ENCODE measurements at regions not wholly inside any gene's neighbourhood (a gene's known extent, or its start where the extent isn't known, plus 50 kb on each side); places are given as distances from the start of the nearest gene placed in this dataset.

GRCh38 chr9:75798505-75798904, 92.0 kb upstream of the PCSK5 start:
- H3K9me3 ChIP-seq = no peaks in the 10 kb centered on the region
- ChIA-PET CTCF (no interaction called here), POLR2A (no interaction called here)
- WGBS (ENCODE audit: low lambda C conversion rate) = 10% methylated on average over 1 of the region's 1 CpG
- no peaks in the 10 kb centered on the region for H3F3A ChIP-seq (replicated peaks; ENCODE audit: insufficient read depth)
- no peaks in the 10 kb centered on the region for H3K4me1 ChIP-seq (ENCODE audit: control insufficient read depth in 1 of 2, insufficient read depth in 2 of 2, low read depth in 1 of 2, low read length in 1 of 2)
- H3K36me3 ChIP-seq (replicated peaks in 1 of 2; ENCODE audit: control insufficient read depth in 1 of 2, insufficient read depth in 2 of 2, low read length in 1 of 2) = no peaks in the 10 kb centered on the region
- no peak overlapping the region for H3K27ac ChIP-seq (ENCODE audit: low read depth in 2 of 2, low read length in 1 of 2)
- no peaks in the 10 kb centered on the region for H3K79me2 ChIP-seq (ENCODE audit: insufficient read depth)
- H3K4me2 ChIP-seq = no peak overlapping the region
- TF ChIP-seq EP300 (IDR thresholded peaks at IDR 0.05; ENCODE audit: borderline replicate concordance in 1 of 2, low read depth in 1 of 2, low read length in 1 of 2) (no peak), MXI1 (IDR thresholded peaks at IDR 0.05; ENCODE audit: low read depth, low read length) (no peak), GABPA (IDR thresholded peaks at IDR 0.05; ENCODE audit: low read depth) (no peak), CHD2 (IDR thresholded peaks at IDR 0.05; ENCODE audit: low read length, partially characterized antibody) (no peak), RFX5 (IDR thresholded peaks at IDR 0.05; ENCODE audit: low read length) (no peak), ELF1 (IDR thresholded peaks at IDR 0.05) (no peak), RAD21 (IDR thresholded peaks at IDR 0.05; ENCODE audit: low read length) (no peak), NRF1 (IDR thresholded peaks at IDR 0.05; ENCODE audit: low read depth, low read length) (no peak), RXRA (IDR thresholded peaks at IDR 0.05; ENCODE audit: borderline replicate concordance, low read depth) (no peak), EZH2phosphoT487 (IDR thresholded peaks at IDR 0.05; ENCODE audit: borderline replicate concordance, low read depth) (no peak), MEF2A (IDR thresholded peaks at IDR 0.05; ENCODE audit: borderline replicate concordance, low read depth) (no peak), RCOR1 (IDR thresholded peaks at IDR 0.05; ENCODE audit: low read length) (no peak)
- TF ChIP-seq, protein P1, sequence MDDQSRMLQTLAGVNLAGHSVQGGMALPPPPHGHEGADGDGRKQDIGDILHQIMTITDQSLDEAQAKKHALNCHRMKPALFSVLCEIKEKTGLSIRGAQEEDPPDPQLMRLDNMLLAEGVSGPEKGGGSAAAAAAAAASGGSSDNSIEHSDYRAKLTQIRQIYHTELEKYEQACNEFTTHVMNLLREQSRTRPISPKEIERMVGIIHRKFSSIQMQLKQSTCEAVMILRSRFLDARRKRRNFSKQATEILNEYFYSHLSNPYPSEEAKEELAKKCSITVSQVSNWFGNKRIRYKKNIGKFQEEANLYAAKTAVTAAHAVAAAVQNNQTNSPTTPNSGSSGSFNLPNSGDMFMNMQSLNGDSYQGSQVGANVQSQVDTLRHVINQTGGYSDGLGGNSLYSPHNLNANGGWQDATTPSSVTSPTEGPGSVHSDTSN (IDR thresholded peaks at IDR 0.05) = no peak
- no peak overlapping the region for H2AFZ ChIP-seq (ENCODE audit: low read depth)
- no peaks in the 10 kb centered on the region for H3K9me2 ChIP-seq
- H3K4me3 ChIP-seq (ENCODE audit: low read depth in 2 of 2, low read length in 1 of 2) = no peak overlapping the region
- DNase-seq = no peak
- H4K20me1 ChIP-seq (ENCODE audit: insufficient read depth) = no peaks in the 10 kb centered on the region
- H3K27me3 ChIP-seq (ENCODE audit: insufficient read depth) = no peaks in the 10 kb centered on the region
- no peak overlapping the region for H3K9ac ChIP-seq

DNA sequence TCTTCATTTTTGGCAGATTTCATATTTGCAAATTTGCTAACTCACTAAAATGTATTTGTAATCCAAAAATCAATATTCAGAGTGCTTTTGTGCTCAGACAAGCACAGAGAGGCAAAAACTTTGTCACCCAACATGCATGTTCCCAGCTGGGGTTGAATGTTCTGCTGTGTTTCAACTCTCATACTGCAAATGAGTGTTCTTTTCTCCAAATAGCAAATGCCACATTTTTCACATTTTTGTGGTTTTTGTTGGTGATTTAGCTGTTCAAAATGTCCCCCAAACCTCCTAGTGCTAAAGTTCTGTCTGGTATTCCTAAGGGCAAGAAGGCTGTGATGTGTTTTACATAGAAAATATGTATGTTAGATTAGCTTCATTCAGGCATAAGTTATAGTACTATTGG, 87.3 kb upstream of the PCSK5 start:
- no peak overlapping the region for H2AFZ ChIP-seq (ENCODE audit: low read depth)
- H4K20me1 ChIP-seq (ENCODE audit: insufficient read depth) = no peaks in the 10 kb centered on the region
- no peaks in the 10 kb centered on the region for H3K9me2 ChIP-seq
- no peaks in the 10 kb centered on the region for H3F3A ChIP-seq (replicated peaks; ENCODE audit: insufficient read depth)
- no peak overlapping the region for H3K4me2 ChIP-seq
- H3K9me3 ChIP-seq = no peaks in the 10 kb centered on the region
- ChIA-PET POLR2A (no interaction called here), CTCF (no interaction called here)
- no peaks in the 10 kb centered on the region for H3K36me3 ChIP-seq (replicated peaks in 1 of 2; ENCODE audit: control insufficient read depth in 1 of 2, insufficient read depth in 2 of 2, low read length in 1 of 2)
- no peak overlapping the region for H3K27ac ChIP-seq (ENCODE audit: low read depth in 2 of 2, low read length in 1 of 2)
- no peaks in the 10 kb centered on the region for H3K79me2 ChIP-seq (ENCODE audit: insufficient read depth)
- no peaks in the 10 kb centered on the region for H3K27me3 ChIP-seq (ENCODE audit: insufficient read depth)
- no peaks in the 10 kb centered on the region for H3K4me1 ChIP-seq (ENCODE audit: control insufficient read depth in 1 of 2, insufficient read depth in 2 of 2, low read depth in 1 of 2, low read length in 1 of 2)
- no peak overlapping the region for H3K4me3 ChIP-seq (ENCODE audit: low read depth in 2 of 2, low read length in 1 of 2)
- no peak for DNase-seq
- no peak for TF ChIP-seq MAX (IDR thresholded peaks at IDR 0.05; ENCODE audit: low read depth)
- TF ChIP-seq CHD2 (IDR thresholded peaks at IDR 0.05; ENCODE audit: low read length, partially characterized antibody) = no peak
- no peak for TF ChIP-seq FOXJ3 (CRISPR knock-in tag; IDR thresholded peaks at IDR 0.05)
- no peak for TF ChIP-seq ZBTB33 (IDR thresholded peaks at IDR 0.05; ENCODE audit: borderline replicate concordance, low read depth)
- no peak for TF ChIP-seq EP300 (IDR thresholded peaks at IDR 0.05; ENCODE audit: borderline replicate concordance in 1 of 2, low read depth in 1 of 2, low read length in 1 of 2)
- H3K9ac ChIP-seq = no peak overlapping the region
